Colonic mucosa (tissue), 4 donors: ENCODE measurements at regions not wholly inside any gene's neighbourhood (a gene's known extent, or its start where the extent isn't known, plus 50 kb on each side); places are given as distances from the start of the nearest gene placed in this dataset.

Source experiments
- DNase-seq: peaks from one replicate; pipeline ENCODE4 v3.0.0-alpha.2; 2020
- H3K27ac ChIP-seq: fragments of 200-600 bp; one replicate; pipeline ENCODE4 v1.8.0; 2021
- H3K27me3 ChIP-seq: fragments of 200-600 bp; one replicate; pipeline ENCODE4 v1.8.0; 2021
- H3K36me3 ChIP-seq: fragments of 200-600 bp; one replicate; pipeline ENCODE4 v1.8.0; 2021
- H3K4me1 ChIP-seq: fragments of 200-600 bp; one replicate; pipeline ENCODE4 v1.8.0; 2021; ENCODE audit warnings: mild to moderate bottlenecking
- H3K4me3 ChIP-seq: fragments of 200-600 bp; one replicate; pipeline ENCODE4 v1.8.0; 2021
- H3K9ac ChIP-seq, 2 donors: one replicate each; pipeline ENCODE4 v1.7.0; 2013; ENCODE audit warnings: control low read depth in 2 of 2, low read depth in 2 of 2, low read length in 2 of 2
- H3K9me3 ChIP-seq: fragments of 200-600 bp; one replicate; pipeline ENCODE4 v1.8.0; 2021
- CTCF ChIP-seq: fragments of 200-600 bp; IDR thresholded peaks from one replicate; pipeline ENCODE4 v1.8.0; 2022; ENCODE audit warnings: antibody characterized with exemption, mild to moderate bottlenecking
- intact Hi-C: fragments of 100-400 bp; cut with DNase I; formaldehyde crosslinking; loops from one replicate; pipeline ENCODE4 v1.14.1; 2022
- donor health status: healthy.
- donor health status: DM: no; HTN: no; CAD: no.
- donor health status: DM: no; HTN: no; CAD: no.

GRCh38 chr21:16530656-16531055 lies 800.9 kb downstream of the USP25 start:
- no peaks in the 10 kb centered on the region for H3K36me3 ChIP-seq
- no peaks in the 10 kb centered on the region for H3K4me1 ChIP-seq
- no peaks in the 10 kb centered on the region for H3K27me3 ChIP-seq
- H3K4me3 ChIP-seq, result no peak overlapping the region
- no peak for DNase-seq
- H3K27ac ChIP-seq, result no peak overlapping the region
- H3K9me3 ChIP-seq, result no peaks in the 10 kb centered on the region
- intact Hi-C loops, result no loop called here
- TF ChIP-seq CTCF, result no peak
- no peak overlapping the region for H3K9ac ChIP-seq

GRCh38 chr21:16532840-16533239 lies 803.1 kb downstream of the USP25 start:
- Histone ChIP-seq H3K36me3 (no peaks in the 10 kb centered on the region), H3K9ac (no peak overlapping the region), H3K4me1 (no peaks in the 10 kb centered on the region), H3K27me3 (no peaks in the 10 kb centered on the region), H3K27ac (no peak overlapping the region), H3K9me3 (no peaks in the 10 kb centered on the region), H3K4me3 (no peak overlapping the region)
- no peak for TF ChIP-seq CTCF
- no peak for DNase-seq
- intact Hi-C loops, result no loop called here

GRCh38 chr21:16533692-16534407 lies 804.1 kb downstream of the USP25 start:
- Histone ChIP-seq H3K27ac (no peak overlapping the region), H3K36me3 (no peaks in the 10 kb centered on the region), H3K27me3 (no peaks in the 10 kb centered on the region), H3K9ac (no peak overlapping the region), H3K4me3 (no peak overlapping the region), H3K4me1 (no peaks in the 10 kb centered on the region), H3K9me3 (no peaks in the 10 kb centered on the region)
- no peak for TF ChIP-seq CTCF
- DNase-seq, result no peak
- intact Hi-C loops, result no loop called here

- no peak for TF ChIP-seq CTCF
- no peak overlapping the region for H3K9ac ChIP-seq
- H3K4me3 ChIP-seq, result no peak overlapping the region
- H3K4me1 ChIP-seq, result no peaks in the 10 kb centered on the region
- no peaks in the 10 kb centered on the region for H3K9me3 ChIP-seq
- no peaks in the 10 kb centered on the region for H3K27me3 ChIP-seq
- intact Hi-C loops, result no loop called here
- no peaks in the 10 kb centered on the region for H3K36me3 ChIP-seq
- DNase-seq, result peak; percentile 27
- H3K27ac ChIP-seq, result no peak overlapping the region
Observed at GRCh38 chr21:16534408-16535101, 804.8 kb downstream of the USP25 start.

- H3K27me3 ChIP-seq, result no peaks in the 10 kb centered on the region
- TF ChIP-seq CTCF, result no peak
- H3K4me3 ChIP-seq, result no peak overlapping the region
- no peak overlapping the region for H3K27ac ChIP-seq
- H3K36me3 ChIP-seq, result no peaks in the 10 kb centered on the region
- H3K9me3 ChIP-seq, result no peaks in the 10 kb centered on the region
- H3K4me1 ChIP-seq, result no peaks in the 10 kb centered on the region
- DNase-seq, result no peak
- peak overlapping the region in 1 of 2 donors; percentile 19 for H3K9ac ChIP-seq
- intact Hi-C loops, result no loop called here
Observed at GRCh38 chr21:16535102-16535422, 805.3 kb downstream of the USP25 start.
